GM19025 (cell line): ENCODE measurements at regions not wholly inside any gene's neighbourhood (a gene's known extent, or its start where the extent isn't known, plus 50 kb on each side); places are given as distances from the start of the nearest gene placed in this dataset.

Experiments used
- ATAC-seq: cut with Tn5 transposase; IDR thresholded peaks from one replicate; pipeline ENCODE4 v1.9.1; 2021; ENCODE audit warnings: mild to moderate bottlenecking, low read depth, moderate library complexity; ENCODE audit not compliant: unreplicated experiment

- no peak for ATAC-seq
These were observed 120.4 kb upstream of the FST start for GRCh38 chr5:53359916-53360517.

GRCh38 chr5:53360811-53361210, 119.6 kb upstream of the FST start:
- ATAC-seq = no peak

- no peak for ATAC-seq
These were observed 118.7 kb upstream of the FST start for GRCh38 chr5:53361708-53362107.

- no peak for ATAC-seq
These were observed 117.9 kb upstream of the FST start for GRCh38 chr5:53362521-53362941.

- no peak for ATAC-seq
These were observed 116.4 kb upstream of the FST start for GRCh38 chr5:53364061-53364460.

GRCh38 chr5:53366245-53366644, 114.2 kb upstream of the FST start:
- ATAC-seq = no peak

- no peak for ATAC-seq
These were observed 112.7 kb upstream of the FST start for GRCh38 chr5:53367727-53368126.

- no peak for ATAC-seq
These were observed 111.9 kb upstream of the FST start for GRCh38 chr5:53368516-53368915.

- no peak for ATAC-seq
These were observed 111.3 kb upstream of the FST start for GRCh38 chr5:53368966-53369605.

- no peak for ATAC-seq
These were observed 110.7 kb upstream of the FST start for GRCh38 chr5:53369681-53370080.

GRCh38 chr5:53373451-53374158, 106.8 kb upstream of the FST start:
- no peak for ATAC-seq

GRCh38 chr5:53376853-53377252, 103.6 kb upstream of the FST start:
- ATAC-seq = no peak

GRCh38 chr5:53378190-53378589, 102.2 kb upstream of the FST start:
- ATAC-seq = no peak

- ATAC-seq = no peak
These were observed 101.7 kb upstream of the FST start for GRCh38 chr5:53378590-53379247.

- no peak for ATAC-seq
These were observed 94.1 kb upstream of the FST start for GRCh38 chr5:53386341-53386740.

GRCh38 chr5:53389093-53389492, 91.3 kb upstream of the FST start:
- no peak for ATAC-seq

GRCh38 chr5:53392073-53392472, 88.4 kb upstream of the FST start:
- no peak for ATAC-seq

GRCh38 chr5:53394808-53395207, 85.6 kb upstream of the FST start:
- ATAC-seq = no peak

GRCh38 chr5:53397141-53397757, 83.2 kb upstream of the FST start:
- ATAC-seq = no peak

- ATAC-seq = no peak
These were observed 82.6 kb upstream of the FST start for GRCh38 chr5:53397845-53398244.
